SKM-1 (cell line): ENCODE measurements at regions not wholly inside any gene's neighbourhood (a gene's known extent, or its start where the extent isn't known, plus 50 kb on each side); places are given as distances from the start of the nearest gene placed in this dataset.
"Not testable (repeated sequence)": the region's sequence is repeated elsewhere in the genome, so short reads cannot be mapped to it uniquely, and the experiment has no call there.

Experiments used
- DNase-seq: peaks from one replicate; lab custom pipeline; 2025; ENCODE audit not compliant: unreplicated experiment; lab: John Stamatoyannopoulos, UW

DNA sequence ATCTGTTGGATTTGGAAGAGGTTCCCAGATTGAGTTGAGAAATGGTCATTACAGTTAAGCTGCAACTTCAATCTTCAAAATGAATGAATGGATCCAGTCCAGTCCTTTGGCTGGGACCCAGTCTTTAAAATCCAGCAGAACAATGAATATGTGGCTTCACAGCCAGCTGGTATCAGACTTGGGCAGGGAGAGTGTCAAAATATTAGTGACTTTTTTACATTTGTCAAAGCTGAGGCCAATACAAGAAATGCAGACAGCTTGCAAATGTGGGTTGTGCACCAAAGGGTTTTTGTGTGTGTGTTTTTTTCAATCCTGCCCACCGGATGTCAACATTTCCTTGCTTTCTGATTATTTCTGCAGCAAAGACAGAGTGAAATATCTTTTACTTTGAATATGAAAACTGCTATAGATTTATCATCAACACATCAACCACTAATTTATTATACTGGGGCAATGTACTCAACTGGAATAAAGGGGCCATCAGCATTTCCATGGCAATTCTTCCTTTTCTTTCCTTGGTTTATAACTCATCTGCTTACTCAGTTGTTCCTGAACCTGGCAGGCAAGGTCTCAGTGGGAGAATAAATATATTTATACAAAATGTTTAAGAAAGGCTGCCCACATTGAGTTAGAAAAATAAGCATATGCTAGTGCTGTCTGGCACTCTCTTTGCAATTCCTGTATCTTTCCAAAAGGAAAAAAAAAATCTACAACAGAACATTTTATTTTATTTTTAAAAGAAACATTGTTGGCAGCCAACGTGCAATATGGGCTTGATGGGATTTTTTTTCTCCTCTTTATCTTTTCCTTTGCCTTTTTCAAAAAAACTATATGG is 491.6 kb upstream of the C1orf87 start:
- no peak for DNase-seq

DNA sequence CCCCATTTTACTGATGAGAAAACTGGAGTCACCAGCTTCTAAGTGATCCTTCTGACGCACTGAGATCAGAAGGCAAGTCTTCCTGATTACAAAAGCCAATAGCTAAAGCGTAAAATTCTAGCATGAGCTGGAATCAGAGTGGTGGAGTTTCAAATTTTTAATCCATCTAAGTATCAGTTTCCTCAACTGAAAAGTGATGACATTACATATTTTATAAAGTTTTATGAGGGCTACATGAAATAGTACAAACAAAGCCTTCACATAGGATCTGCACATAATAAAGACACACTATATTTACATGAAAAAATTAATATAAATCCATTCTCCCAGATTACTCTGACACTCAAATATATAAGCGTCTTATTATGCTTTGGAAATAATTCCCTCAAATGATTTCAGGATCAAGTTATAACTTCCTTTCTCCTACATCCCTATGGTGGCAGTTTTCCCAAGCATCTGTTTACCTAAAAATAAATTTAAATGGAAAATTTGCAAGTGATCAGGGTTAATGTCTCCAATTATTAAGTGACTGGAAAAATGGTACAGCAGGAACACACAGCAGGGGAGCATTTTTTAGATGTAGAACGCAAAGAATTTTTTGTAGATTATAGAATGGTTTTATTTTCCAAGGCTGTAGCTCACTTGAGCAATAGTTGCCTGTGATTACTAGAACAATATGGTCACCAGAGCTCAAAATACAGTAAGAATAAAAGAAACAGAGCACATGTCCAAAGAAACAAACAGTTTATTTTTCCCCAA is 490.4 kb upstream of the C1orf87 start:
- DNase-seq: no peak

DNA sequence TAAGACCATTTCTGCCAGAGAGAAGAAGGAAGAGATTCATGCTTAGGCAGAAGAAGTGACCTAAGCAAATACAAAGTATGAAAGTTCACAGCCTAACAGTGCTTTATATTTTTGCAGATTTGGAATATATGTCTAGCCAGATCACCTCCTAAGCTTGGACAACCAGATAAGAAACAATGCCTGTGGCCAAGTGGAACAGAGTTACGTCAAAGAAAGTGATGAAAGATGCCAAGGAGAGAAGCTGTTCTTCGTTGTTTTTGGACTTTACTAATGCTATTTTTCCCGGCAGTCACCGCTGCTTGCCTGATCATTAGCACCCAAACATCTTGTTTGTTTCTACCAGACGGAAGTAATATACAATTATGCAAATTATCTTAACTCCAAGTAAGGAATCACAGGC is 489.2 kb upstream of the C1orf87 start:
- no peak for DNase-seq

DNA sequence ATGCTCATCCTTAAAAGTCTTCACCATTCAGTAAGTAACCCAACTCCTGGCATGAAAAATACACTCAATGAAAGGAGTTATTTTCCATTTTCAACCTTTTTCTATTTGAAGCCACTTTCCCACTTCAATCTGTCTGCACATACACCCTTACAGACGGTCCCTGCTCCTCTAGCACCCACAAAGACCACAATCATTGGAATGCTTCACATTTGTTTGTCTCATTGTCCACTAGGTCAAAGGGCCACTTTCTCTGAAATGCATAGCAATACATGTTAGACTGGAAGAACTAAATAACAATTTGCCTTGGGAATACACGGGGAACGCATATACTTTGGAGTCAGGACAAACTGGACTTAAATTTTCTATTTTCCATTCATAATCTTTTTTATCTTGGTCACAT is 487.1 kb upstream of the C1orf87 start:
- no peak for DNase-seq

DNA sequence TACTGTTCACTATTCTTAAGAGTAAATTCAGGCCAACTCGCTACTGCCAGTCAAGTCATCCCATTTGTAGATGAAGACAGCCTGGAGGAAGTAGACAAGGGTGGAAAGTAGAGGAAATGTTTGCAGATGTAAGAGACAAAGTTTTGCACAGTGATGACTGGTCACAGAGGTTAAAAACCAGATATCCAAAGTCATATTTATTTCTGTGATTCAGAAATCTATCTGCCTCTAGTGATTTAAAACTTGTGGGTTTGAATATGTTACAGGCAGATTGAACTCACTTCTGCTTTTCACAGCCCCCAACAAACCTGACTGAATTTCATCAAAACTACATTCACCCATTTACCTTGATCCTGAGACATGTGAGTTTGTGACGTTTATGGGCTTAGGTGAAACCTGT is 484.7 kb upstream of the C1orf87 start:
- no peak for DNase-seq

DNA sequence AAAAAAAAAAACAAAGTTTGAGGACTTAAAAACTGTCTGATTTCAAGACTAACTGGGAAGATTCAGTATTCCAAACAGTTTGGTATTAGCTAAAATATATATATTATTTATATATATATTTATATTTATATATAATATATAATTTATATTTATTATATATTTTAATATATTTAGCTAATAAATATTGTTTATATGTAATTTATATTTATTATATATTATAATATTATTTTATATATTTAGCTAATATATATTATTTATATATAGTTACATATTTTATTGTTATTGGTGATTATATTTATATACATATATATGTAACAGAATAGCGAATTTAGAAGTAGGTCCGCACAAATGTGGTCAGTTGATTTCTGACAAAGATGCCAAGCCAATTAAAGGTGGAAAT is 480.2 kb upstream of the C1orf87 start:
- DNase-seq: no peak

DNA sequence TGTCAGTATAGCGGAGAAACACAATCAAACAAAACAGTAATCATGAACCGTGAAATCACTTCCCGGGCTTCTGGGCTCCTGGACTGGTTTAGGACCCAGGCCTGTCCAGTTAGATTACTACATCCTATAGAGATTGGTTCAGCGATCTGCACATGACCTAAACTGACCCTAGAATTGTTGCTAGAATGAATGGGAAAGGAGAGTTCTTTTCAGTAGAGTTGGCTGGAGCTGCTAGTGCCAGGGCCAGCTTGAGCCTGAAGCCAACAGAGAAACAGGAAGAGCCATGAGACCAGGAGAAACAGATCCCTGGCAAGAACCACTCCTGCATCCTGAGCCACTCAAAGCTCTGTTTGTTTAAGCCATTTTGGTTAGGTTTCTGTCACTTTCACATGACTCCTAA is 474.3 kb upstream of the C1orf87 start:
- DNase-seq: no peak

DNA sequence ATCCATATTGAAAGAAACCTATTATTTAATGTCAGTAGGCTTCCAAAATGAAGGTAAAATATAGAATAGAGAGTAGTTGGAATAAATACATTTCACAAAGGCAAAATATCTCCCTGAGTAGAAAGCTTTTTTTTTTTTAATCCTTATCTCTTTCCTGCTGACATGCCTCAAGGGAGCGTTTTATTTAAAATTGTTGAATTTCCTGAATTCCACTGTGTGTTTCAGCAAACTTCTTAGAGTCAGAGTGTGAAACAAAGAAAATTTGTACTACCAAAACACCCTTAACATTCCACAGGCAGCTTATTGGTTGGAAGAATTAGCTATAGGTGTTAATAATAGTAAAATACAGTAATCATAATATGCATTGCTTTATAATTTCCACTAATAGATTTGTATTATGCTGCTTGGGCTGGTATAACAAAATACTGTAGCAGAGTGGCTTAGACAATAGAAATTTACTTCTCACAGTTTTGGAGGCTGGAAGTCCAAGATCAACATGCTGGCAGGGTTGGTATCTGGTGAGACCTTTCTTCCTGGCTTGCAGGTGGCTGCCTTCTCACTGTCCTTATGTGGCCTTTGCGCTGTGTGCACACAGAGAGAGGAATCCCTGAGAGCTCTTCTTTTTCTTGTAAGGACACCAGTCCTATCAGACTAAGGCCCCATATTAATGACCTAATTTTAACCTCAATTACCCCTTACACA is 468.4 kb upstream of the C1orf87 start:
- DNase-seq: no peak

DNA sequence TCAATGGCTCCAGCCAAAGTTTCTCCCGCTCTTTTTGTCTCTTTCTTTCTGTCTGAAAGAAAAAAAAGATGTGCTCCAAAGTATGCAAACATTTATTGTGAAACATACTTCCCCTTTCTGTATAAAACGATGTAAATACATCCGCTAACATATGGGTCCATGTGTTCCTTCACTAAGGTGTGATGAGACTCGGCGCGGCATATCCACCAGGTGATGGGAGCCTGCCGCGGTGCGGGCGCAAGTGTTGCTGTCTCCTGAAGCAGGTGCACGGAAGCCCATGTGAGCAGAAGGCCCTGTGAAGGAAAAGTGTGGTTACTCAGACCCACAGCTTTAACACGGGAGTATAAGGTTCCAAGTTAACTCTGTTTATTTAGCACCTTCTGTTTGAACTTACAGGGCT is 466.6 kb upstream of the C1orf87 start:
- no peak for DNase-seq

DNA sequence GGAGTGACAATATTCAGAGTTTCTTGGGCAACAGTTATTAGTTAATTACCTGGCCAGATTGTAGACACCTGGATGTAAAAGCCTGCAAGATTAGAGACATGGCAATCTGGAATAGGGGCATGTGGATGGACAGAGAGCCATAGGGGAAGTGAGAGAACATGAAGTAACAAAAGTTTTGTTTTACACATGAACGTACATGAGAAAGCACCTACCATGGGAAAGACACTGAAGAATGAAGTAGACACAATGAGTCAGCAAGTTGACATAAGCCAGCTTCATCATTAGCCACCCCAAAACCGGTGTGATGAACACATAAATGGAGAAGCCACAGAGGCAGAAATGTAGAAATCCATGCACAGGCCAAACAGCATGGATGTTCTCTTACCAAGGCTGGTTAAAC is 462.1 kb upstream of the C1orf87 start:
- DNase-seq: no peak

DNA sequence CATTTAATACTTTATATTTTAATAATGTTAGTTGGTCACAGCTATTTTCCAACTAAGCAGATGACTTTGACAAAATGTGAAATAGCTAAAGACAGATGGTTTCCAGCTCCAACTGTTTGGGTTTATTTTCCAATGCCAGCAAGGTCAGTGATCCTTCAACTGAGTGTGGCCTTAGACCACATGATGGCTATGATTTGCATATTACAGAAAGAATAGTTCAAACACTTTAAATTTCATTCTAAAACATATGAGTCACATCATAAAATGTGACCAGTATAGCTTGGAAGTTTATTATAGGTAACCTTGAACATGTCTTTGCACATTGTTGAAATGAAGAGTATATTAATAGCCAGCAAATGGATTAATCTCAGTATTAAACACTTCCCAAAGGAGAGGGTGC is 454.0 kb upstream of the C1orf87 start:
- DNase-seq: no peak

DNA sequence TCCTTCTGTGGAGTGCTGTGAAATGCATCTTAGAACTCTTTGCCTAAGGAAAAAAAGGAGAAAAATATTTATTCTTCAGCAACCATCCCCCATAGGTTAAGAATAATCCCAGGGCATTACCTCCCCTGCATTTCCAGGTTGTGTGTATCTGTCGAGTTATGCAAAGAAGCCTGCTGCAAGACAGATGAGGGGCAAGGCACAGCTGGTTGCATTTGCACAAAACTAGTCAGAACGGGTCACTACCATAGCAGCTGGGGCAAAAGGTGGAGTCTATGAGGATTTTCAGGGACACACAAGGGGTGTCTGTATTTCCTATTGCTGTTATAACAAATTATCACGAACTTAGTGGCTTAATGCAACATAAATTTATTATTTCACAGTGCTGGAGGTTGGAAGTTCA is 443.4 kb upstream of the C1orf87 start:
- no peak for DNase-seq

DNA sequence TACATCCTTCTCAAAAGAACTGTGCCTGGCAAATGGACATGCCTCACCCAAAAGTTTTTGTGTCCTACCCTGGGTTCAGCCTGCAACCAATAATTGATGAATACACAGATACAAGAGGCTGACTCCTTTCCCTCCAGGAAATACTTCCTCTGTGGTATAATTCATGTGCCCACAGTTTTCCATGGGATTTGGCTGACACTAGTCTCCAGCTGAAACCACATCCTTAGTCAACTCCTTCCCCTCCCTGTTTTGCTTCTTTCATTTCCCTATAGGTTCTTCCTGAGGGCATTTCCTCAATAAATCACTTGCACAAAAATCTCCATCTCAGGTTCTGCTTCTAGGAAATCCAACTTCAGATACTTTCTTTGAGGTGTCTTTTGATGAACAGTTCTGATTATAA is 436.6 kb upstream of the C1orf87 start:
- DNase-seq: no peak

DNA sequence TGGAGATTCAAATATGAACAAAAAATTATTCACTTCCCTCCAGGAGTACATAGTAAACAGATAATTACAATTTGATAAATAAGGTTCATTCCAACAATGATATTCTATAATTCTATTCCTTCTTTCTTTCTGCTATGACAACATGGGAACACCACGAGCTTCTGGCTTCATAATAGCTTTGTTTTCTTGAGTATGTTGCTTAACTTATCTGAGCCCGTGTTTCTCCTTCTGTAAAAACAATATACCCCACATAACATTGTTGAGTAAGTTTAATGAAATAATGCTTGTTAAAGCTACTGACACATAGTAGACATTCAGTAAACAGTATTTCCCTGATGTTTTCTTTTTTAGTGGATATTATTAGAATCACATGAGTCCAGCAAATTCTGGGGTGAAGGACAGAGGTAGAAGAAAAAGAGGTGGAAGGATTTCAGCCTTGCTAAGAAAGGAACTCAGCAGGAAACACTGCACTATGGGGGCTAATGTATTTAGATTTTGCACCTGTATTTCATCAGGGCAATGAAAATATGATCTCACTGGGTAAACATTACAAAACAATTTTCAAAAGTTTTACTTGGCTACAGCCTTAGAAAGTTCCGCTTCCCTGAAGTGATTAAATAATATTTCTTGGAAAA is 430.8 kb upstream of the C1orf87 start:
- no peak for DNase-seq

DNA sequence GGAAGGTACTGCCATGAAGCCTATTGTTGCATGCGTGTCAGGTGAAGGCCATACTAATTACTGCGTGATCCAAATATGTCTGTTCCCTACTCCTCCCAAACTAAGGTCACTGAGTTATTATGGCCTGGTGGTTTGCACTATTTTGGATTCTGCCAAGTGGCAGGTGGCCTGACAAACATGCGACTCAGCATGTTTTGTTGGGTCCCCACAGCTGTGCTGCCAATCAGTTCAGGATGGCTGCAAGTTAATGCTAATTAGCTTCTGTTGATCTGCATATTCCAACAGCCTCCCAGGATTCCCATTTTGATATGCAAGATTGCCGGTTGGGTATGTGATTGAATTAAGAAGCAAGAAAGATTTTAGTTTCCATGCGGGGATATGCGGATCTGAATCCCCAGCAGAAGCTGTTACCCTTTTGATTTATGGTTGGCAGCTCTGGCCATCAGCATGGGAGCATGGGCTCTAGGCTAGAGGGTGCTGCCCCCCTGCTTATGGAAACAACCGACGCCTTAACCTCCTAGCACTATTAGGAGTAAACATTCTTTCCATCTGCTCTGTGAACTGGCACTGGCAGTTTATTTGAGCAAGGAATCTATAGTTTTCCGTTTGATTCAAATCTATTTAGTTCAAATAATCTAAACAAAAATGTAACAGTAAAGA is 429.8 kb upstream of the C1orf87 start:
- DNase-seq: no peak

DNA sequence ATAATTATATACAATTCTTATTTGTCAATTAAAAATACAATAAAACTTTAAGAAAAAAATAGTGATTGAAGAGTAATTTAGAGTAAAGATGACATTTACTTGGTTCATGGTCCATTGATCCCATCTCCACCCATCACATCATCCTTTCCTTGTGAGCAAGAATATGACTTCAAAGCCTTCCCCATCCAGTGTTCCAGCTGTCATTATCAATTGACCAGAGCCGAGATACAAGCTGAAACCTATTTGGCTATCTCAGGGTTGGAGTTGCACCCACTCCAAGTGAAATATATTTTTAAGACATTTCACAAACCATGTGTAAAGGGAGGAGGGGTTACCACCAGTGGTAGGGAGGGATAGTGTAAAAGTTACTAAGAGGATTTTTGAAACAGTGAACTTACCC is 428.9 kb upstream of the C1orf87 start:
- DNase-seq: no peak

DNA sequence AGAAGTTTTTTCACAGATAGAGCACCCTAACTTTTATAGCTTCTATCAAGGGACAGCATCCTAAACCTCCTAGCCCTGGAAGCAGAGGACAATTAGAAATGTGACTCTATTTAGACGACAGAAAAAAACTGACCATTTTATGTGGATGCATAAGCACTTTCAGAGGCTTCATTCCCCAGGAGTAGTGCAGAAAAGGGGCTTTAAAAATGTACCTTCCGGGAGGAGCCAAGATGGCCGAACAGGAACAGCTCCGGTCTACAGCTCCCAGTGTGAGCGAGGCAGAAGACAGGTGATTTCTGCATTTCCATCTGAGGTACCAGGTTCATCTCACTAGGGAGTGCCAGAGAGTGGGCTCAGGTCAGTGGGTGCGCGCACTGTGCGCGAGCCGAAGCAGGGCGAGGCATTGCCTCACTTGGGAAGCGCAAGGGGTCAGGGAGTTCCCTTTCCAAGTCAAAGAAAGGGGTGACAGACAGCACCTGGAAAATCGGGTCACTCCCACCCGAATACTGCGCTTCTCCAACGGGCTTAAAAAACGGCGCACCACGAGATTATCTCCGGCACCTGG is 416.4 kb upstream of the C1orf87 start:
- DNase-seq: not testable (repeated sequence)

DNA sequence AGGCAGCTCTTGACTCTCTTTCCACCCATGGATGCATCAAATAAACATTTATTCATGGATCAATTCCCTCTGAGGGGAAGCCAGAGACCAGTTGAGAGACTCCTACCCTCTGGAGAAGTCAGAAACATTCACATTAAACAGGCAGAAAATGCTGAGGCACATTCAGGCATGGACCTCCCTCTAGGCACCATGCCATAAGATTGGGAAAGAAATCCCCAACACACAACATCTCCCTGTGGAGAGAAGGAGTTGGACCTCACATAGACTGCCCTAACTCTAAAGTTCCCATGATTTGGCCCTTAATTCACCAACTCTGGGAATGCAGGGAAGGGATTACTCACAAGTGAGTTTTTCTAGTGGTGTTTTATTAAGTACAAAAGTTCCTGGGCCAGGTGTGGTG is 415.3 kb upstream of the C1orf87 start:
- DNase-seq: no peak

DNA sequence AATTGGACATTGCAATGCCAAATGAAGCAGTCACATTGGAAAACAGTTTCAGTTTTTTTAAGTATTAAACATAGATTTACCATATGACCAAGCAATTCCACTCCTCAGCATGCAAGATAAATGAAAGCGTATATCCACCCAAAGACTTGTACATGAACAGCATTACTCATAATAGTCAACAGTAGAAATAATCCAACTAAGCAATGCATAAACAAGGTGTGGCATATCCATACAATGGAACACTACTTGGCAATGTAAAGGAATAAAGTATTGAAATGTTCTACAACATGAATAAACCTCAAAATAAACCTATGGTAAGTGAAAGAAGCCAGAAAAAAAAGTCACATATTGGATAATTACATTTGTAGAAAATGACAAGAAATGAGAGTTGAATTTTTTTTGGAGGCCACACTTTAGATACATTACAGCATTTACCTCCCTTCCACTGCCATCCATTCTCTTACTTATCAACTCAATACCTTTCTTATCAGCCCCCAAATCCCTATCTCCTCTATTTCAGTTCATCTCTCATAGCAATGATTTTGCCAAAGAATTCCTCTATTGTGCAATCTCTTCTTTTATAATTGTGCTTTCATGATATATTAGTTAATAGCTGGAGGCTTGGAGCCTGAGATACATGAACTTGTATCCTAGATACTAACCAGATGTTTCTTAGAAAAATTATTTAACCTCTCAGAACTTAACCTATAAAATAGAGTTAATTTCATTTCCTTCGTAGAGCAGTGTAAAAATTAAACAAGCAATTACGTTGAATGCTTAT is 414.2 kb upstream of the C1orf87 start:
- DNase-seq: no peak

DNA sequence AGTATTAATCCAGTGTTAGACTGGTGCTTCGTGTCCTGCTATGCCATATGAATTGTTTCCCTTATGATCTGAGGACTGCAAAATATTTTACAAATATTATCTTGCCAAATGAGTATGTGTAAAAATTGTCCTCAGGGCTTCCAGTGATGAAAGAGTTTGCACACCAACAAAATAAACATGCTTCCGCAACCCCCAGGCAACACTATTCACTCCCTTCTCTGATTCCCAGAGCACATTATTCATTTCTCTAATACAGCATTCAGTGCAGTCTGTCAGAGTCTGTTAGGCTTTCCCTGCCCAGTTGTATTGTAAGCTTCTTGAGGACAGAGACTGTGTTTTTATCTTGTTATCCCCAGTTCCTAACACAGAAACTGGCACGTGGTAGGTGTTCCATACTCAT is 409.9 kb upstream of the C1orf87 start:
- DNase-seq: no peak
